H1 (cell line): ENCODE measurements at regions not wholly inside any gene's neighbourhood (a gene's known extent, or its start where the extent isn't known, plus 50 kb on each side); places are given as distances from the start of the nearest gene placed in this dataset.

Source experiments
- CTCF ChIA-PET: fragments of 300-600 bp; sonication (Branson Sonifier 250); formaldehyde crosslinking; loops from one replicate; lab custom pipeline; 2021; ENCODE audit not compliant: partially characterized antibody; lab: Charles Lee
- POLR2A ChIA-PET: fragments of 300-600 bp; sonication (Branson Sonifier 250); formaldehyde crosslinking; loops from one replicate; lab custom pipeline; 2021; ENCODE audit warnings: inconsistent platforms; ENCODE audit not compliant: partially characterized antibody; lab: Charles Lee
- DNase-seq, 2 experiments: peaks; one replicate each; pipeline versions ENCODE4 v3.0.0 to v3.0.0-alpha.2; 2010 to 2022; ENCODE audit warnings: low spot score in 2 of 2, low read depth in 1 of 2, mixed read lengths in 1 of 2
- FAIRE-seq: peaks from 2 replicates; lab custom pipeline; 2011; peaks lifted over from hg19 to GRCh38; lab: Jason Lieb, UNC
- H2AFZ ChIP-seq: 2 replicates; pipeline ENCODE4 v1.8.1; 2012; ENCODE audit warnings: low read length, inconsistent platforms
- H2AK5ac ChIP-seq: 2 replicates; pipeline ENCODE4 v1.6.1; 2013; ENCODE audit warnings: low read depth, low read length
- H2BK120ac ChIP-seq: replicated peaks from 2 replicates; pipeline ENCODE3; 2013; ENCODE audit warnings: low read depth, low read length, inconsistent platforms
- H2BK12ac ChIP-seq: 2 replicates; pipeline ENCODE4 v1.6.1; 2013; ENCODE audit warnings: low read depth, low read length
- H2BK15ac ChIP-seq: 2 replicates; pipeline ENCODE4 v1.6.1; 2013; ENCODE audit warnings: low read length
- H2BK20ac ChIP-seq: 2 replicates; pipeline ENCODE4 v1.6.1; 2013; ENCODE audit warnings: low read length
- H2BK5ac ChIP-seq: 2 replicates; pipeline ENCODE4 v1.6.1; 2013; ENCODE audit warnings: low read depth, low read length
- H3K14ac ChIP-seq: 2 replicates; pipeline ENCODE4 v1.6.1; 2013; ENCODE audit warnings: inconsistent platforms; ENCODE audit not compliant: insufficient read length
- H3K18ac ChIP-seq: 2 replicates; pipeline ENCODE4 v1.6.1; 2013; ENCODE audit warnings: low read length; ENCODE audit errors: extremely low read depth
- H3K23ac ChIP-seq: 2 replicates; pipeline ENCODE4 v1.6.1; 2013; ENCODE audit warnings: inconsistent platforms; ENCODE audit not compliant: insufficient read length
- H3K23me2 ChIP-seq: 2 replicates; pipeline ENCODE4 v1.6.1; 2013; ENCODE audit warnings: low read depth, low read length
- H3K27ac ChIP-seq: 2 replicates; pipeline ENCODE4 v1.6.1; 2011; ENCODE audit warnings: low read depth, low read length, inconsistent platforms
- H3K27me3 ChIP-seq, 4 experiments: replicated peaks in 1 of 4; 1 replicate in 1 of 4; 2 replicates in 3 of 4; pipeline versions ENCODE4 v1.6.1 to v1.8.1; 2011 to 2013; ENCODE audit warnings: low read length in 3 of 4, mild to moderate bottlenecking in 3 of 4, inconsistent platforms in 2 of 4, mixed read lengths in 2 of 4, moderate library complexity in 1 of 4; ENCODE audit not compliant: control insufficient read depth in 3 of 4, insufficient read depth in 3 of 4; ENCODE audit errors: extremely low read depth in 1 of 4
- H3K36me3 ChIP-seq, 4 experiments: 2 replicates each; pipeline versions ENCODE4 v1.6.1 to v1.8.1; 2011 to 2013; ENCODE audit warnings: mild to moderate bottlenecking in 4 of 4, low read length in 3 of 4, moderate library complexity in 2 of 4, control low read depth in 1 of 4, inconsistent platforms in 1 of 4; ENCODE audit not compliant: insufficient read depth in 4 of 4, control insufficient read depth in 2 of 4
- H3K4ac ChIP-seq: replicated peaks from 2 replicates; pipeline ENCODE3; 2013; ENCODE audit warnings: low read length, low read depth, mixed read lengths, inconsistent platforms; ENCODE audit not compliant: insufficient read length
- H3K4me1 ChIP-seq, 4 experiments: replicated peaks in 1 of 4; 1 replicate in 1 of 4; 2 replicates in 3 of 4; pipeline versions ENCODE4 v1.6.1 to v1.8.1; 2011 to 2013; ENCODE audit warnings: low read length in 3 of 4, inconsistent platforms in 2 of 4, mixed read lengths in 1 of 4; ENCODE audit not compliant: insufficient read depth in 4 of 4, control insufficient read depth in 3 of 4
- H3K4me2 ChIP-seq, 2 experiments: 2 replicates each; pipeline versions ENCODE4 v1.6.1 to v1.8.1; 2011 to 2013; ENCODE audit warnings: low read depth in 2 of 2, low read length in 2 of 2, control low read depth in 1 of 2, inconsistent platforms in 1 of 2, mild to moderate bottlenecking in 1 of 2; ENCODE audit not compliant: insufficient read depth in 1 of 2
- H3K4me3 ChIP-seq, 4 experiments: fragments of 200-600, 300-600 bp in 1 of 4; sonication (generic), shearing (Covaris generic), sonication (Bioruptor Twin) in 1 of 4; 2 replicates each; pipeline versions ENCODE4 v1.5.1 to v1.8.1; 2011 to 2016; ENCODE audit warnings: low read length in 4 of 4, low read depth in 3 of 4, control low read depth in 2 of 4, inconsistent platforms in 2 of 4, mild to moderate bottlenecking in 2 of 4, mixed read lengths in 1 of 4, moderate library complexity in 1 of 4; ENCODE audit not compliant: insufficient read depth in 2 of 4; ENCODE audit errors: extremely low read depth in 1 of 4
- H3K56ac ChIP-seq: replicated peaks from 2 replicates; pipeline ENCODE3; 2013; ENCODE audit warnings: low read depth, mild to moderate bottlenecking, mixed read lengths, low read length, inconsistent platforms; ENCODE audit not compliant: insufficient read length
- H3K79me1 ChIP-seq: 2 replicates; pipeline ENCODE4 v1.6.1; 2013; ENCODE audit warnings: low read depth, low read length, control low read depth
- H3K79me2 ChIP-seq, 2 experiments: 2 replicates each; pipeline versions ENCODE4 v1.6.1 to v1.8.1; 2012 to 2013; ENCODE audit warnings: low read length in 2 of 2, mild to moderate bottlenecking in 2 of 2, inconsistent platforms in 1 of 2; ENCODE audit not compliant: insufficient read depth in 2 of 2, control insufficient read depth in 1 of 2
- H3K9ac ChIP-seq, 4 experiments: replicated peaks in 1 of 4; 1 replicate in 1 of 4; 2 replicates in 3 of 4; pipeline versions ENCODE4 v1.6.1 to v1.8.1; 2011 to 2013; ENCODE audit warnings: low read depth in 3 of 4, low read length in 3 of 4, control low read depth in 2 of 4, mild to moderate bottlenecking in 2 of 4, moderate library complexity in 2 of 4, inconsistent platforms in 1 of 4; ENCODE audit errors: extremely low read depth in 1 of 4
- H3K9me3 ChIP-seq, 2 experiments: 2 replicates each; pipeline versions ENCODE4 v1.6.1 to v1.8.1; 2012 to 2013; ENCODE audit warnings: mild to moderate bottlenecking in 2 of 2, moderate library complexity in 2 of 2, control low read depth in 1 of 2, inconsistent platforms in 1 of 2, low read depth in 1 of 2, low read length in 1 of 2, mixed read lengths in 1 of 2; ENCODE audit not compliant: insufficient read depth in 2 of 2
- H4K20me1 ChIP-seq, 2 experiments: replicated peaks in 1 of 2; 2 replicates each; pipeline versions ENCODE3 to v1.8.1; 2011 to 2013; ENCODE audit warnings: inconsistent platforms in 2 of 2, low read length in 2 of 2, mild to moderate bottlenecking in 1 of 2; ENCODE audit not compliant: insufficient read depth in 2 of 2, control insufficient read depth in 1 of 2
- H4K5ac ChIP-seq: 2 replicates; pipeline ENCODE4 v1.6.1; 2013; ENCODE audit warnings: low read length, low read depth, mixed read lengths, inconsistent platforms; ENCODE audit not compliant: insufficient read length
- H4K8ac ChIP-seq: 2 replicates; pipeline ENCODE4 v1.8.0; 2013; ENCODE audit warnings: mild to moderate bottlenecking, moderate library complexity, low read length, inconsistent platforms; ENCODE audit not compliant: insufficient read depth; ENCODE audit errors: extremely low read depth
- H4K91ac ChIP-seq: replicated peaks from 2 replicates; pipeline ENCODE3; 2013; ENCODE audit warnings: low read length, mixed read lengths, inconsistent platforms; ENCODE audit not compliant: insufficient read length
- KDM1A ChIP-seq: fragments of 200-600, 300-600 bp; sonication (generic); IDR thresholded peaks from 2 replicates; pipeline ENCODE4 v1.7.1; 2016; ENCODE audit warnings: mild to moderate bottlenecking, low read length, borderline replicate concordance
- KDM5A ChIP-seq: fragments of 200-600 bp; IDR thresholded peaks from 2 replicates; pipeline ENCODE4 v1.7.1; 2012; ENCODE audit warnings: mild to moderate bottlenecking, low read length, inconsistent platforms, mixed read lengths
- MAFK ChIP-seq: IDR thresholded peaks from 2 replicates; pipeline ENCODE4 v1.6.1; 2012; ENCODE audit warnings: low read depth, mild to moderate bottlenecking, improper control_type of control experiment, low read length
- WGBS, 2 experiments: shearing (Covaris generic) in 1 of 2; methylation state at CpG; one replicate each; pipeline versions ENCODE4 v1.1.6 to v1.1.7; 2013 to 2015; ENCODE audit warnings: low lambda C conversion rate in 2 of 2, mixed read lengths in 2 of 2, inconsistent platforms in 1 of 2, low coverage in 1 of 2, missing lambda C conversion rate in 1 of 2; ENCODE audit not compliant: insufficient replicate concordance in 2 of 2, insufficient coverage in 1 of 2, insufficient read length in 1 of 2; ENCODE audit errors: extremely low coverage in 1 of 2, missing lambda C conversion rate in 1 of 2; 5-methylcytosine and 5-hydroxymethylcytosine counted together

DNA sequence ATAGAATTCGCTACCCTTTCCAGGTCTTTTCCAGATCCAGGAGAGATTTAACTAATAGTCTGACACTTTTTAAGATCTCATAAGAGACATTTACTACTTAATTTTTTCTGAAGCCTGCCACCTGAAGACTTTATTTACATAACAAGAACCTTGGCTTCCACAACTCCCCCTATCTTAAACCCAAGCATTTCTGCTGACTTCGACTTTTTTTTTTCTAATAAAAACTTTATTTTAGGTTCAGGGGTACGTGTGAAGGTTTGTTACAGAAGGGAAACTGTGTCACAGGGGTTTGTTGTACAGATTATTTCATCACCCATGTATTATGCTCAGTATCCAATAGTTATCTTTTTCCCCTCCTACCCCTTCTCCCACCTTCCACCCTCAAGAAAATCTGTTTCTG, 64.9 kb upstream of the OR14J1 start:
- H4K20me1 ChIP-seq: no peaks in the 10 kb centered on the region
- H3K27ac ChIP-seq: no peak overlapping the region
- no peak for DNase-seq
- no peak overlapping the region for H4K5ac ChIP-seq
- no peak overlapping the region for H2BK20ac ChIP-seq
- H3K36me3 ChIP-seq: no peaks in the 10 kb centered on the region
- H3K23ac ChIP-seq: no peak overlapping the region
- no peak overlapping the region for H2BK5ac ChIP-seq
- no peak overlapping the region for H4K91ac ChIP-seq
- no peak overlapping the region for H2BK12ac ChIP-seq
- no peaks in the 10 kb centered on the region for H3K79me2 ChIP-seq
- peaks cover 0 to 4% (median 2%) of the 10 kb centered on the region in 4 experiments; a peak in 2 of 7 replicates for H3K4me1 ChIP-seq
- H3K23me2 ChIP-seq: no peaks in the 10 kb centered on the region
- CTCF ChIA-PET: interaction anchor here (0.7 to 0.9 kb wide), 2 partner anchors 165 to 302 kb away, joined by 3 read pairs; no protein-coding TSS in a partner anchor
- no peak overlapping the region for H2AK5ac ChIP-seq
- no peak overlapping the region for H3K4ac ChIP-seq
- H2AFZ ChIP-seq: no peak overlapping the region
- 77% methylated on average over 3 of the region's 3 CpGs; no CpG with 5 or more reads in 1 of the 2 experiments for WGBS, 2 experiments
- H2BK15ac ChIP-seq: no peak overlapping the region
- H3K79me1 ChIP-seq: no peaks in the 10 kb centered on the region
- POLR2A ChIA-PET: no interaction called here
- H3K4me2 ChIP-seq: no peak overlapping the region
- no peak overlapping the region for H3K9ac ChIP-seq
- TF ChIP-seq KDM1A (no peak), KDM5A (no peak), MAFK (peak; percentile 86)
- TF ChIP-seq, all 59 proteins: peak for 1
- no peak overlapping the region for H4K8ac ChIP-seq
- no peak overlapping the region for H2BK120ac ChIP-seq
- H3K9me3 ChIP-seq: no peaks in the 10 kb centered on the region
- H3K18ac ChIP-seq: no peak overlapping the region
- no peak overlapping the region for H3K56ac ChIP-seq
- H3K4me3 ChIP-seq: no peak overlapping the region; a peak in 1 of 8 replicates
- FAIRE-seq: no peak
- no peak overlapping the region for H3K14ac ChIP-seq
- H3K27me3 ChIP-seq: no peaks in the 10 kb centered on the region
